ENCODE measurements at regions not wholly inside any gene's neighbourhood (a gene's known extent, or its start where the extent isn't known, plus 50 kb on each side); places are given as distances from the start of the nearest gene placed in this dataset.

- TF ChIP-seq, protein P1, sequence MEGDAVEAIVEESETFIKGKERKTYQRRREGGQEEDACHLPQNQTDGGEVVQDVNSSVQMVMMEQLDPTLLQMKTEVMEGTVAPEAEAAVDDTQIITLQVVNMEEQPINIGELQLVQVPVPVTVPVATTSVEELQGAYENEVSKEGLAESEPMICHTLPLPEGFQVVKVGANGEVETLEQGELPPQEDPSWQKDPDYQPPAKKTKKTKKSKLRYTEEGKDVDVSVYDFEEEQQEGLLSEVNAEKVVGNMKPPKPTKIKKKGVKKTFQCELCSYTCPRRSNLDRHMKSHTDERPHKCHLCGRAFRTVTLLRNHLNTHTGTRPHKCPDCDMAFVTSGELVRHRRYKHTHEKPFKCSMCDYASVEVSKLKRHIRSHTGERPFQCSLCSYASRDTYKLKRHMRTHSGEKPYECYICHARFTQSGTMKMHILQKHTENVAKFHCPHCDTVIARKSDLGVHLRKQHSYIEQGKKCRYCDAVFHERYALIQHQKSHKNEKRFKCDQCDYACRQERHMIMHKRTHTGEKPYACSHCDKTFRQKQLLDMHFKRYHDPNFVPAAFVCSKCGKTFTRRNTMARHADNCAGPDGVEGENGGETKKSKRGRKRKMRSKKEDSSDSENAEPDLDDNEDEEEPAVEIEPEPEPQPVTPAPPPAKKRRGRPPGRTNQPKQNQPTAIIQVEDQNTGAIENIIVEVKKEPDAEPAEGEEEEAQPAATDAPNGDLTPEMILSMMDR (IDR thresholded peaks at IDR 0.05): no peak
- no peak for TF ChIP-seq EZH2 (IDR thresholded peaks at IDR 0.05; ENCODE audit: borderline replicate concordance, insufficient read depth, low read depth, low read length, poor library complexity, severe bottlenecking)
Observed at GRCh38 chr6:20333721-20334269, 67.9 kb upstream of the E2F3 start.

All from B cell (primary cell).